HepG2 (cell line): ENCODE measurements at regions not wholly inside any gene's neighbourhood (a gene's known extent, or its start where the extent isn't known, plus 50 kb on each side); places are given as distances from the start of the nearest gene placed in this dataset.

Source experiments
- ATAC-seq: fragments of 200-7000 bp; cut with Tn5 transposase; 3 replicates; pipeline ENCODE4 v1.9.1; 2020; ENCODE audit warnings: mild to moderate bottlenecking, moderate library complexity
- BruUV-seq: library from RNA; stranded (reverse); fragments of 400-500 nt; replicated peaks from 2 replicates; lab custom pipeline; 2021; lab: Mats Ljungman, UMichigan
- CTCF ChIA-PET: fragments of 300-600 bp; formaldehyde crosslinking; extraction: SDS; loops from one replicate; lab custom pipeline; 2021; ENCODE audit warnings: low total read pairs, inconsistent platforms, low intra/inter-chr PET ratio; lab: Yijun Ruan, JAX
- POLR2A ChIA-PET: fragments of 350-600 bp; sonication (Branson Sonifier 250); formaldehyde crosslinking; loops from one replicate; lab custom pipeline; 2020; ENCODE audit warnings: antibody characterized with exemption, inconsistent platforms; lab: Yijun Ruan, JAX
- DNase-seq: peaks from one replicate; pipeline ENCODE4 v3.0.0-alpha.2; 2015; ENCODE audit warnings: low spot score
- FAIRE-seq: peaks from 3 replicates; lab custom pipeline; 2011; peaks lifted over from hg19 to GRCh38; lab: Jason Lieb, UNC
- H2AFZ ChIP-seq: one replicate; pipeline ENCODE4 v1.6.1; 2011; ENCODE audit warnings: low read length, inconsistent platforms
- H3K27ac ChIP-seq: fragments of 300-600 bp; 3 replicates; pipeline ENCODE4 v1.8.0; 2011; ENCODE audit warnings: mixed run types, mild to moderate bottlenecking, mixed read lengths, low read length, inconsistent platforms; ENCODE audit not compliant: insufficient read depth; ENCODE audit errors: extremely low read length
- H3K27me3 ChIP-seq, 2 experiments: fragments of 200-600 bp in 1 of 2; 2 replicates in 1 of 2; 3 replicates in 1 of 2; pipeline versions ENCODE4 v1.6.0 to v1.8.0; 2011; ENCODE audit warnings: low read length in 2 of 2, mild to moderate bottlenecking in 2 of 2, moderate library complexity in 2 of 2, inconsistent platforms in 1 of 2; ENCODE audit not compliant: insufficient read depth in 2 of 2, control insufficient read depth in 1 of 2
- H3K36me3 ChIP-seq, 2 experiments: fragments of 200-600 bp in 1 of 2; replicated peaks in 1 of 2; 2 replicates in 1 of 2; 3 replicates in 1 of 2; pipeline versions ENCODE4 v1.5.1 to v1.8.0; 2011; ENCODE audit warnings: low read length in 2 of 2, inconsistent platforms in 1 of 2; ENCODE audit not compliant: insufficient read depth in 2 of 2, control insufficient read depth in 1 of 2
- H3K4me1 ChIP-seq: 2 replicates; pipeline ENCODE4 v1.5.1; 2012; ENCODE audit warnings: low read length, inconsistent platforms; ENCODE audit not compliant: insufficient read depth
- H3K4me2 ChIP-seq: 2 replicates; pipeline ENCODE4 v1.6.0; 2011; ENCODE audit warnings: low read depth, low read length, inconsistent platforms
- H3K4me3 ChIP-seq, 3 experiments: fragments of 200-600 bp in 1 of 3; sonication (generic), shearing (Covaris generic) in 1 of 3; replicated peaks in 1 of 3; 2 replicates each; pipeline ENCODE4 v1.5.1; 2011 to 2016; ENCODE audit warnings: low read length in 3 of 3, inconsistent platforms in 2 of 3, low read depth in 2 of 3, mild to moderate bottlenecking in 2 of 3, control low read depth in 1 of 3, mixed read lengths in 1 of 3; ENCODE audit not compliant: insufficient read depth in 1 of 3
- H3K79me2 ChIP-seq: one replicate; pipeline ENCODE4 v1.6.1; 2011; ENCODE audit warnings: low read length, inconsistent platforms; ENCODE audit not compliant: insufficient read depth
- H3K9ac ChIP-seq: 2 replicates; pipeline ENCODE4 v1.6.0; 2011; ENCODE audit warnings: mild to moderate bottlenecking, low read depth, low read length, inconsistent platforms; ENCODE audit not compliant: insufficient read depth
- H3K9me3 ChIP-seq: 2 replicates; pipeline ENCODE4 v1.5.1; 2012; ENCODE audit warnings: mild to moderate bottlenecking, low read length
- H4K20me1 ChIP-seq: 2 replicates; pipeline ENCODE4 v1.6.0; 2011; ENCODE audit warnings: inconsistent platforms, mild to moderate bottlenecking, low read length, moderate library complexity; ENCODE audit not compliant: insufficient read depth
- BRD4 ChIP-seq: sonication (generic); formaldehyde crosslinking; IDR thresholded peaks from 2 replicates; pipeline ENCODE4 v1.4.0; 2020; ENCODE audit warnings: missing genetic modification reagents
- EP300 ChIP-seq, 3 experiments: sonication (generic) in 1 of 3; formaldehyde crosslinking in 1 of 3; IDR thresholded peaks; 2 replicates each; pipeline versions ENCODE4 v1.5.1 to v1.6.1; 2011 to 2020; ENCODE audit warnings: low read depth in 2 of 3, low read length in 2 of 3, borderline replicate concordance in 1 of 3, improper control_type of control experiment in 1 of 3, mild to moderate bottlenecking in 1 of 3, missing genetic modification reagents in 1 of 3, moderate library complexity in 1 of 3
- KDM4B ChIP-seq: sonication (generic); formaldehyde crosslinking; IDR thresholded peaks from 2 replicates; pipeline ENCODE4 v1.4.0; 2020; ENCODE audit warnings: missing genetic modification reagents
- STAG1 ChIP-seq: sonication (generic); formaldehyde crosslinking; IDR thresholded peaks from 2 replicates; pipeline ENCODE4 v1.4.0; 2020; ENCODE audit warnings: missing genetic modification reagents
- TCF12 ChIP-seq, 2 experiments: fragments of 450-650 bp in 1 of 2; sonication (generic) in 1 of 2; formaldehyde crosslinking in 1 of 2; IDR thresholded peaks; 2 replicates each; pipeline versions ENCODE4 v1.6.1 to v1.8.0; 2017 to 2022; ENCODE audit warnings: antibody characterized with exemption in 1 of 2, mild to moderate bottlenecking in 1 of 2, missing genetic modification reagents in 1 of 2, moderate library complexity in 1 of 2
- U2AF2 ChIP-seq: fragments of 200-400 bp; formaldehyde crosslinking; IDR thresholded peaks from 2 replicates; pipeline ENCODE4 v1.6.1; 2017; ENCODE audit warnings: low read depth, mild to moderate bottlenecking, low read length
- ZNF572 ChIP-seq: sonication (generic); formaldehyde crosslinking; IDR thresholded peaks from 2 replicates; pipeline ENCODE4 v1.5.1; 2020; ENCODE audit warnings: mild to moderate bottlenecking, missing genetic modification reagents
- ZNF788 ChIP-seq: sonication (generic); formaldehyde crosslinking; IDR thresholded peaks from 2 replicates; pipeline ENCODE4 v1.5.0; 2020; ENCODE audit warnings: mild to moderate bottlenecking, missing genetic modification reagents, borderline replicate concordance
- WGBS: methylation state at CpG from one replicate; pipeline ENCODE4 v1.1.6; 2017; ENCODE audit warnings: low lambda C conversion rate; 5-methylcytosine and 5-hydroxymethylcytosine counted together
- in situ Hi-C: cut with HindIII; loops from 2 replicates; pipeline ENCODE4 v1.10.0; 2017; ENCODE audit warnings: low pct_unique_long_range_greater_than_20kb; ENCODE audit not compliant: extremely low pct_ligation_motif_present
- intact Hi-C: fragments of 100-400 bp; cut with micrococcal nuclease; formaldehyde crosslinking; loops from one replicate; pipeline ENCODE4 v1.10.0; 2022; ENCODE audit not compliant: unreplicated experiment
- TF ChIP-seq, protein P1 (sequence below): sonication (generic); formaldehyde crosslinking; IDR thresholded peaks from 2 replicates; pipeline ENCODE4 v1.8.0; 2022; ENCODE audit warnings: missing genetic modification reagents, mild to moderate bottlenecking, moderate library complexity, borderline replicate concordance
- TF ChIP-seq, protein P2 (sequence below): sonication (generic); formaldehyde crosslinking; IDR thresholded peaks from 2 replicates; pipeline ENCODE4 v1.8.0; 2022; ENCODE audit warnings: low read depth, missing genetic modification reagents
- TF ChIP-seq, protein P3 (sequence below): sonication (generic); formaldehyde crosslinking; IDR thresholded peaks from 2 replicates; pipeline ENCODE4 v1.8.1; 2023; ENCODE audit warnings: mild to moderate bottlenecking, missing genetic modification reagents
- TF ChIP-seq, protein P4 (sequence below): sonication (generic); formaldehyde crosslinking; IDR thresholded peaks from 2 replicates; pipeline ENCODE4 v1.4.0; 2020; ENCODE audit warnings: missing genetic modification reagents, borderline replicate concordance

DNA sequence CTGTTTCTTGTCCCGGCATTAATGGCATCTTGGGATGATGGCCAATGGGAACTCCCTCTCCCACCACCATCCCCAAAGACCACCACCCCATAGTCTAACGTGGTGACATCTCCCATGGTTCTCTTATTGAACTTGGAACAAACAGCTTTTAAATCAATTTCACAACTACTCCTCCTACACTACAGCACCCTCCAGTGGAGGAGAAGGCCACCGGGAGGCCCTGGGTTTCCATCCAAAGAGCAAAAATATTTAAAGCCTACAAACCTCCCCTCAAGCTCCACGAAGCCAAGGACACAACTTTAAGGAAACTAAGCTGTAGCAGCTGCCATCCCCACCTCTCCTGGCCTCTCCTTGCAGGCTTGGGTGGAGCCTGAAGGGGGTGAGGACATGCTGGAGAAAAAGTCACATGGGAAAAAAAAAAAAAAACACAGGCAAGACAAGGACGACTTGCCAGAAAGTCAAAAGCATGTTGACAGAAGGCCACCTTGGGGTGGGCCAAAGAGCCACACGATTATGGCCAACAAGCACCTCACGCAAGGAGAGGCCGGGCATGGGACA is 94.0 kb upstream of the LANCL2 start (continued):
- TF ChIP-seq KDM4B (CRISPR knock-in tag) (no peak), STAG1 (CRISPR knock-in tag) (peak; percentile 52), U2AF2 (no peak), EP300 (IDR thresholded peaks at IDR 0.05; ENCODE audit: low read depth in 2 of 2, low read length in 2 of 2) (no peak), EP300 (CRISPR knock-in tag; IDR thresholded peaks at IDR 0.05; ENCODE audit: borderline replicate concordance) (no peak)
- TF ChIP-seq, protein P1, sequence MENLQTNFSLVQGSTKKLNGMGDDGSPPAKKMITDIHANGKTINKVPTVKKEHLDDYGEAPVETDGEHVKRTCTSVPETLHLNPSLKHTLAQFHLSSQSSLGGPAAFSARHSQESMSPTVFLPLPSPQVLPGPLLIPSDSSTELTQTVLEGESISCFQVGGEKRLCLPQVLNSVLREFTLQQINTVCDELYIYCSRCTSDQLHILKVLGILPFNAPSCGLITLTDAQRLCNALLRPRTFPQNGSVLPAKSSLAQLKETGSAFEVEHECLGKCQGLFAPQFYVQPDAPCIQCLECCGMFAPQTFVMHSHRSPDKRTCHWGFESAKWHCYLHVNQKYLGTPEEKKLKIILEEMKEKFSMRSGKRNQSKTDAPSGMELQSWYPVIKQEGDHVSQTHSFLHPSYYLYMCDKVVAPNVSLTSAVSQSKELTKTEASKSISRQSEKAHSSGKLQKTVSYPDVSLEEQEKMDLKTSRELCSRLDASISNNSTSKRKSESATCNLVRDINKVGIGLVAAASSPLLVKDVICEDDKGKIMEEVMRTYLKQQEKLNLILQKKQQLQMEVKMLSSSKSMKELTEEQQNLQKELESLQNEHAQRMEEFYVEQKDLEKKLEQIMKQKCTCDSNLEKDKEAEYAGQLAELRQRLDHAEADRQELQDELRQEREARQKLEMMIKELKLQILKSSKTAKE (CRISPR knock-in tag) = no peak
- TF ChIP-seq, protein P2, sequence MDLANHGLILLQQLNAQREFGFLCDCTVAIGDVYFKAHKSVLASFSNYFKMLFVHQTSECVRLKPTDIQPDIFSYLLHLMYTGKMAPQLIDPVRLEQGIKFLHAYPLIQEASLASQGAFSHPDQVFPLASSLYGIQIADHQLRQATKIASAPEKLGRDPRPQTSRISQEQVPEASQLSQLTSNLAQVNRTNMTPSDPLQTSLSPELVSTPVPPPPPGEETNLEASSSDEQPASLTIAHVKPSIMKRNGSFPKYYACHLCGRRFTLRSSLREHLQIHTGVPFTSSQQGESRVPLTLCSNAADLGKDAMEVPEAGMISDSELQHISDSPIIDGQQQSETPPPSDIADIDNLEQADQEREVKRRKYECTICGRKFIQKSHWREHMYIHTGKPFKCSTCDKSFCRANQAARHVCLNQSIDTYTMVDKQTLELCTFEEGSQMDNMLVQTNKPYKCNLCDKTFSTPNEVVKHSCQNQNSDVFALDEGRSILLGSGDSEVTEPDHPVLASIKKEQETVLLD (CRISPR knock-in tag) = no peak

DNA sequence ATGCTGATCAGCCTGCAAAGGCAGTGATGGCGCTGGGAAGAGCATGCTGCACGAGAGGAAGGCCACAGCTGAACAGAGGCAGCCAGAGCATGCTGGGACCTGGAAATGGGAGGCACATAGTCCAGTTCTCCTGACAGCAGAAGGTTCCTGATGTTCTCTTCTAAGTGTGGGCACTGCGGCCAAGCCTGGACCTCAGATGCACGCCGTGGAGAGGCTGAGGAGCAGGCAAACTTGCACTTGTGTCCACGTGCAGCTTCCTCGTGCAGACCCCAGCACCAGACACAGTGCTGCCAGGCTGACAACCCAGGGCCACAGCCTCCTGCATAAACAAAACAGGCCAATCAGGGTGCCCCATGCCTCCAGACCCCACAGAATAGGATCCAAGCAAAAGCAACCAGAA is 93.5 kb upstream of the LANCL2 start:
- H3K27me3 ChIP-seq = peaks cover 3 to 55% of the 10 kb centered on the region in 2 experiments; a peak in 4 of 5 replicates
- FAIRE-seq (no peak), ATAC-seq (no peak), DNase-seq (no peak)
- no peak overlapping the region for H3K4me3 ChIP-seq
- H3K79me2 ChIP-seq = no peaks in the 10 kb centered on the region
- no peaks in the 10 kb centered on the region for H3K4me1 ChIP-seq
- no CpG with 5 or more reads among the region's 7 CpGs for WGBS
- H3K9ac ChIP-seq = no peak overlapping the region
- POLR2A ChIA-PET = no interaction called here
- intact Hi-C loops (no loop called here), in situ Hi-C loops (loop anchor here (10.0 kb wide), 1 partner anchor 323 kb away; no protein-coding TSS in a partner anchor)
- H3K36me3 ChIP-seq = no peaks in the 10 kb centered on the region
- no peak overlapping the region for H2AFZ ChIP-seq
- no peak overlapping the region for H3K4me2 ChIP-seq
- CTCF ChIA-PET = no interaction called here
- no peak overlapping the region for H3K27ac ChIP-seq
- H3K9me3 ChIP-seq = no peaks in the 10 kb centered on the region
- H4K20me1 ChIP-seq = no peaks in the 10 kb centered on the region
- BruUV-seq = no TSS peak
- TF ChIP-seq ZNF788 = no peak
- TF ChIP-seq TCF12 (IDR thresholded peaks at IDR 0.05) = no peak
- TF ChIP-seq TCF12 (CRISPR knock-in tag; IDR thresholded peaks at IDR 0.05) = no peak
- TF ChIP-seq ZNF572 = no peak
- TF ChIP-seq, protein P3, sequence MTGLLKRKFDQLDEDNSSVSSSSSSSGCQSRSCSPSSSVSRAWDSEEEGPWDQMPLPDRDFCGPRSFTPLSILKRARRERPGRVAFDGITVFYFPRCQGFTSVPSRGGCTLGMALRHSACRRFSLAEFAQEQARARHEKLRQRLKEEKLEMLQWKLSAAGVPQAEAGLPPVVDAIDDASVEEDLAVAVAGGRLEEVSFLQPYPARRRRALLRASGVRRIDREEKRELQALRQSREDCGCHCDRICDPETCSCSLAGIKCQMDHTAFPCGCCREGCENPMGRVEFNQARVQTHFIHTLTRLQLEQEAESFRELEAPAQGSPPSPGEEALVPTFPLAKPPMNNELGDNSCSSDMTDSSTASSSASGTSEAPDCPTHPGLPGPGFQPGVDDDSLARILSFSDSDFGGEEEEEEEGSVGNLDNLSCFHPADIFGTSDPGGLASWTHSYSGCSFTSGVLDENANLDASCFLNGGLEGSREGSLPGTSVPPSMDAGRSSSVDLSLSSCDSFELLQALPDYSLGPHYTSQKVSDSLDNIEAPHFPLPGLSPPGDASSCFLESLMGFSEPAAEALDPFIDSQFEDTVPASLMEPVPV (CRISPR knock-in tag) = no peak
- TF ChIP-seq, protein P4, sequence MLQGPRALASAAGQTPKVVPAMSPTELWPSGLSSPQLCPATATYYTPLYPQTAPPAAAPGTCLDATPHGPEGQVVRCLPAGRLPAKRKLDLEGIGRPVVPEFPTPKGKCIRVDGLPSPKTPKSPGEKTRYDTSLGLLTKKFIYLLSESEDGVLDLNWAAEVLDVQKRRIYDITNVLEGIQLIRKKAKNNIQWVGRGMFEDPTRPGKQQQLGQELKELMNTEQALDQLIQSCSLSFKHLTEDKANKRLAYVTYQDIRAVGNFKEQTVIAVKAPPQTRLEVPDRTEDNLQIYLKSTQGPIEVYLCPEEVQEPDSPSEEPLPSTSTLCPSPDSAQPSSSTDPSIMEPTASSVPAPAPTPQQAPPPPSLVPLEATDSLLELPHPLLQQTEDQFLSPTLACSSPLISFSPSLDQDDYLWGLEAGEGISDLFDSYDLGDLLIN (CRISPR knock-in tag) = no peak
- TF ChIP-seq, protein P2 (CRISPR knock-in tag) = no peak
- TF ChIP-seq BRD4 = no peak
